HG02759 (cell line): ENCODE measurements at regions not wholly inside any gene's neighbourhood (a gene's known extent, or its start where the extent isn't known, plus 50 kb on each side); places are given as distances from the start of the nearest gene placed in this dataset.
"Not testable (repeated sequence)": the region's sequence is repeated elsewhere in the genome, so short reads cannot be mapped to it uniquely, and the experiment has no call there.

ENCODE experiments used
- ATAC-seq: cut with Tn5 transposase; IDR thresholded peaks from one replicate; pipeline ENCODE4 v1.9.1; 2021; ENCODE audit warnings: mild to moderate bottlenecking, moderate library complexity; ENCODE audit not compliant: unreplicated experiment

GRCh38 chr6:9085054-9085708, 649.8 kb upstream of the SLC35B3 start:
- no peak for ATAC-seq

- no peak for ATAC-seq
Measured at GRCh38 chr6:9083108-9083507, 647.8 kb upstream of the SLC35B3 start.

GRCh38 chr6:9066726-9067125, 631.4 kb upstream of the SLC35B3 start:
- no peak for ATAC-seq

GRCh38 chr6:9064156-9064555, 628.8 kb upstream of the SLC35B3 start:
- ATAC-seq, result no peak

- no peak for ATAC-seq
Measured at GRCh38 chr6:9062596-9062995, 627.3 kb upstream of the SLC35B3 start.

GRCh38 chr6:9057937-9058336, 622.6 kb upstream of the SLC35B3 start:
- ATAC-seq, result no peak

- no peak for ATAC-seq
Measured at GRCh38 chr6:9056556-9056955, 621.2 kb upstream of the SLC35B3 start.

GRCh38 chr6:9044426-9044825, 609.1 kb upstream of the SLC35B3 start:
- ATAC-seq, result no peak

- no peak for ATAC-seq
Measured at GRCh38 chr6:9040718-9041117, 605.4 kb upstream of the SLC35B3 start.

- ATAC-seq, result no peak
Measured at GRCh38 chr6:9039258-9039657, 603.9 kb upstream of the SLC35B3 start.

- ATAC-seq, result no peak
Measured at GRCh38 chr6:9028086-9028485, 592.7 kb upstream of the SLC35B3 start.

GRCh38 chr6:9025796-9026394, 590.5 kb upstream of the SLC35B3 start:
- no peak for ATAC-seq

- no peak for ATAC-seq
Measured at GRCh38 chr6:9025228-9025627, 589.9 kb upstream of the SLC35B3 start.

- ATAC-seq, result not testable (repeated sequence)
Measured at GRCh38 chr6:9024246-9024645, 588.9 kb upstream of the SLC35B3 start.

GRCh38 chr6:9020001-9020400, 584.7 kb upstream of the SLC35B3 start:
- ATAC-seq, result no peak

GRCh38 chr6:9009931-9010330, 574.6 kb upstream of the SLC35B3 start:
- ATAC-seq, result no peak

- no peak for ATAC-seq
Measured at GRCh38 chr6:9007027-9007426, 571.7 kb upstream of the SLC35B3 start.

GRCh38 chr6:9002833-9003232, 567.5 kb upstream of the SLC35B3 start:
- no peak for ATAC-seq

GRCh38 chr6:8995156-8995555, 559.8 kb upstream of the SLC35B3 start:
- ATAC-seq, result no peak

GRCh38 chr6:8993111-8993510, 557.8 kb upstream of the SLC35B3 start:
- ATAC-seq, result no peak

- no peak for ATAC-seq
Measured at GRCh38 chr6:8991844-8992243, 556.5 kb upstream of the SLC35B3 start.

GRCh38 chr6:8990075-8990474, 554.7 kb upstream of the SLC35B3 start:
- ATAC-seq, result no peak

- peak; percentile 99 for ATAC-seq
Measured at GRCh38 chr6:8983202-8983688, 547.9 kb upstream of the SLC35B3 start.
